Activated T-cell treated with anti-CD3 and anti-CD28 coated beads for 4 hours (primary cell): ENCODE measurements at regions not wholly inside any gene's neighbourhood (a gene's known extent, or its start where the extent isn't known, plus 50 kb on each side); places are given as distances from the start of the nearest gene placed in this dataset.
"Not testable (repeated sequence)": the region's sequence is repeated elsewhere in the genome, so short reads cannot be mapped to it uniquely, and the experiment has no call there.

Source experiments
- DNase-seq: peaks from one replicate; pipeline ENCODE4 v3.0.0-alpha.2; 2020

GRCh38 chr5:125923958-125924357 lies 499.3 kb upstream of the GRAMD2B start:
- not testable (repeated sequence) for DNase-seq

- no peak for DNase-seq
These were observed 497.0 kb upstream of the GRAMD2B start for GRCh38 chr5:125926172-125926571.

- DNase-seq = no peak
These were observed 494.5 kb upstream of the GRAMD2B start for GRCh38 chr5:125928663-125929062.

GRCh38 chr5:125950012-125950615 lies 473.1 kb upstream of the GRAMD2B start:
- DNase-seq = no peak

GRCh38 chr5:125961150-125961549 lies 462.1 kb upstream of the GRAMD2B start:
- DNase-seq = no peak

GRCh38 chr5:125965577-125965976 lies 457.6 kb upstream of the GRAMD2B start:
- DNase-seq = no peak

- no peak for DNase-seq
These were observed 455.6 kb upstream of the GRAMD2B start for GRCh38 chr5:125967576-125967975.

- no peak for DNase-seq
These were observed 454.0 kb upstream of the GRAMD2B start for GRCh38 chr5:125969011-125969813.

- no peak for DNase-seq
These were observed 453.4 kb upstream of the GRAMD2B start for GRCh38 chr5:125969814-125970171.

GRCh38 chr5:125970631-125971307 lies 452.4 kb upstream of the GRAMD2B start:
- no peak for DNase-seq

GRCh38 chr5:125972706-125973105 lies 450.5 kb upstream of the GRAMD2B start:
- DNase-seq = no peak

- no peak for DNase-seq
These were observed 448.5 kb upstream of the GRAMD2B start for GRCh38 chr5:125974679-125975078.

- DNase-seq = no peak
These were observed 446.7 kb upstream of the GRAMD2B start for GRCh38 chr5:125976421-125977000.

GRCh38 chr5:125978015-125978414 lies 445.2 kb upstream of the GRAMD2B start:
- DNase-seq = no peak

GRCh38 chr5:125979636-125980035 lies 443.6 kb upstream of the GRAMD2B start:
- no peak for DNase-seq

GRCh38 chr5:125981016-125981415 lies 442.2 kb upstream of the GRAMD2B start:
- no peak for DNase-seq

GRCh38 chr5:125987677-125988255 lies 435.4 kb upstream of the GRAMD2B start:
- no peak for DNase-seq

GRCh38 chr5:125992050-125992449 lies 431.2 kb upstream of the GRAMD2B start:
- DNase-seq = no peak

- not testable (repeated sequence) for DNase-seq
These were observed 423.8 kb upstream of the GRAMD2B start for GRCh38 chr5:125999271-126000030.

- DNase-seq = no peak
These were observed 422.7 kb upstream of the GRAMD2B start for GRCh38 chr5:126000507-126000906.

GRCh38 chr5:126002222-126002897 lies 420.8 kb upstream of the GRAMD2B start:
- no peak for DNase-seq

GRCh38 chr5:126003309-126003708 lies 419.9 kb upstream of the GRAMD2B start:
- no peak for DNase-seq
